ENCODE measurements at regions not wholly inside any gene's neighbourhood (a gene's known extent, or its start where the extent isn't known, plus 50 kb on each side); places are given as distances from the start of the nearest gene placed in this dataset.

- DNase-seq (no peak), ATAC-seq (no peak)
Observed at GRCh38 chr14:46290706-46291105, 360.9 kb downstream of the RPL10L start.

GRCh38 chr14:46279776-46280175 lies 371.8 kb downstream of the RPL10L start:
- DNase-seq (no peak), ATAC-seq (no peak)

GRCh38 chr14:46279327-46279726 lies 372.3 kb downstream of the RPL10L start:
- DNase-seq (no peak), ATAC-seq (no peak)

GRCh38 chr14:46259536-46259935 lies 392.0 kb downstream of the RPL10L start:
- ATAC-seq (no peak), DNase-seq (no peak)

- ATAC-seq (no peak), DNase-seq (no peak)
Observed at GRCh38 chr14:46256381-46256780, 395.2 kb downstream of the RPL10L start.

GRCh38 chr14:46250113-46250703 lies 401.4 kb downstream of the RPL10L start:
- no peak for DNase-seq
- no peak for ATAC-seq

GRCh38 chr14:46248001-46248630 lies 403.5 kb downstream of the RPL10L start:
- no peak for ATAC-seq
- no peak for DNase-seq

- no peak for ATAC-seq
- no peak for DNase-seq
Observed at GRCh38 chr14:46245276-46245675, 406.3 kb downstream of the RPL10L start.

GRCh38 chr14:46233786-46234185 lies 417.8 kb downstream of the RPL10L start:
- DNase-seq (no peak), ATAC-seq (no peak)

GRCh38 chr14:46230540-46230939 lies 421.0 kb downstream of the RPL10L start:
- ATAC-seq (no peak), DNase-seq (no peak)

GRCh38 chr14:46215801-46216200 lies 435.8 kb downstream of the RPL10L start:
- ATAC-seq (no peak), DNase-seq (no peak)

GRCh38 chr14:46198676-46199075 lies 452.9 kb downstream of the RPL10L start:
- no peak for ATAC-seq
- DNase-seq = no peak

GRCh38 chr14:46197856-46198255 lies 453.7 kb downstream of the RPL10L start:
- DNase-seq (no peak), ATAC-seq (no peak)

All from stimulated activated naive CD8-positive, alpha-beta T cell treated with anti-CD3 and anti-CD28 coated beads, Interleukin-15, Interleukin-2, amounts not matched to agents 100 U/mL and 50 U/mL, for 24 hours (primary cell).